ENCODE measurements at regions not wholly inside any gene's neighbourhood (a gene's known extent, or its start where the extent isn't known, plus 50 kb on each side); places are given as distances from the start of the nearest gene placed in this dataset.

DNA sequence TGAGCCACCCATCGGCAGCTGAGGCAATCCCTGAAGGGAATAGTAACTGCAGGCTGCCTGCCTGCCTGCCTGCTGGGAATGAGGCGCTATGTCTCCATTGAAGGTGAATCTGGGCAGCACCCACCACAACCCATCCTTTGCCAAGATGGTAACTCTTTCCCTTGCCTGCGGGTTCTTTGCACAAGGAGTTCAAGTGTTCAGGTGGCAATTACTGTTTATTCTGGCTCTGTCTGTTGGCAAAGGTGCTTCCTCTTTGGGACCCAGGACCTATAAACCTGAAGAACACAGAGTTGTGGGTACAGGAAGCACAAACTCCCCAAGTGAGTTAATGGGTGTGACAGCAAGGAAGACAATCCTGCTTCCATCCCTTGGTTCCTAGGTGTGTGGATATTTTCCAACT, 448.1 kb upstream of the ZNF507 start:
- no peak for DNase-seq

DNA sequence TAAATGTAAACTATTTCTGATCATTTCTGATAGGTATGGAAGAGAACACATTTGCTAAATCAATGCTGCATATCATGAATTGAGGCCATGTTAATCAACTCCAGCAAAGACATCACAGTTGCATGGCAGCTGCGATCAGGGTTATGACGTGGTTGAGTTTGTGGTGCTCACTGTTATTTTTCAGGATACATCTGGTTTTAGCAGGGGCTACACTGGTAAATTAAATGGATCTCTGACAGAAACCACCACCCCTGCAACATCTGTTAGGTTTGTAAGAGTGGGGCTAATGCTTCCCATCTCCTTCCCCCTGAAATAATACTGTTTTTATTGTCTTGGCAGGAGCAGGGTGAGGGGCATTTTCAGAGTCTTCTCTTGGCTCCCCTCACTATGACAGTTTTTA, 444.4 kb upstream of the ZNF507 start:
- no peak for DNase-seq

DNA sequence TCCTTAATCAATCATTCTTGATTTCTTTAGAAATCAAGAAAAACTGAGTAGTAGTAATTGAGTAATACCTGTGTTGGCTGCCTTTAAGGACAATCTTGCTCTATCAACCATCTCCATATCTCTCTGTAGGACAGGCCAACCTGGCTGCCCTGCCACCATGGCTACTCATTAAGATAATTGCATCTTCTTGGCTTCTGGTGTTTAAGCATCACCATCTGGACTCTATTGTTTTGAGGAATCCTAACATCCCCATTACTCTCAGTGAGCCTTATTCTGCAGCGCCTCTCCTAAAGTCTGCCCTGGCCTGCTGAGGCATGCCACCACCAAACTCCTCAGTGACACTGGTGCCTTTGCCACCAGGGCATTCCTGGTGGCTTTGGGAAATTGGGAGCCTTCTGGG, 442.6 kb upstream of the ZNF507 start:
- no peak for DNase-seq

DNA sequence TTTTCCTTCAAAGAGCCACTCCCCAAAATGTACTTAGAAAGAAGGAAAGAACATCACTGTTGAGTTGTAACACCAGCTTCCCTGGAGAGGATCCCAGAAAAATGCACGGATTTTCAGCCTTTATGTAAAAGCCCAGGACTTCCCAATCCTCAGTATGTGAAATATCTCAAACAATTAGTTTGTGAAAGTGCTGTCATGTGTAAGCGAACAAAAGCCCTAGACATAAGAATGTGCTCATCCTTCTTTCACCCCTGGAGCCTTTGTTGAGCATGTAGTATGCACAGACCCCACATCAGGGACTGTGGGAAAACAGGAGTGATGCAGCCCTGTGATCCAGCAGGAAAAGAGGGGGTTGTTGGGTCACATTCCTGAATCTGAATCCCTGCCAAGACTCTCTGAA, 441.4 kb upstream of the ZNF507 start:
- no peak for DNase-seq

DNA sequence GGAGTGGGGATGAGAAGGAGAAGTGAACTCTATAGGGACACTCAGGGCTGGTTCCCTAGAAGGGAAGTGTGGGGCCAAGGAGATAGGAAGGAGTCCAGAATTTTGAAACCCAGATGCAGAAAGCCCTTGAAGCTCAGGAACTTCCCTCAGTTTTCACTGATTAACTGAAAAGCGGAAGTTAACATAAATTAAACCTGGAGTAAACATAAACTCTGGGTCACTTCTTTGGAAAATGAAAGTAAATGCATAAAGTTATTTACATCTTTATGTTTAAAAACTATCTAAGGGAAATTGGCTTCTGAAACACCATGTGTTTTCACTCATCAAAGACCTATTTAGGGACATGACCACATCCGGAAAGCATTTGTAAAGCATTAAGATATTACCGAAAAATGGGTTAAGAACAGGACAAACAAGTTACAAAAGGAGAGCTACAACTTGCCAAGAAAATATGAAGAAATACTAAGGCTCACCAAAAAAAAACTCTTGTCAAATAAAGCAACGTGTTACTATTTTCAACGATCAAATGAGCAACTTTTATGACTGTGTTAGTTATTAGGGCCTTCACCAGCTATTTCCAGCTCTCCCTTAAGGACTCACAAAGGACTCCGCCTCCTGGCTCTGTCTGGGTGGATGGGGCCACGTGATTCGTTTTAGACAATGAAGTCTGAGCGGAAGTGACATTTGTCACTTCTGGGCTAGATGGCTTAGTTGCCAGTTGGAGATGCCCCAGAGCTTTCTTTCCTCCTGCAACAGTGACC, 439.1 kb upstream of the ZNF507 start:
- no peak for DNase-seq

DNA sequence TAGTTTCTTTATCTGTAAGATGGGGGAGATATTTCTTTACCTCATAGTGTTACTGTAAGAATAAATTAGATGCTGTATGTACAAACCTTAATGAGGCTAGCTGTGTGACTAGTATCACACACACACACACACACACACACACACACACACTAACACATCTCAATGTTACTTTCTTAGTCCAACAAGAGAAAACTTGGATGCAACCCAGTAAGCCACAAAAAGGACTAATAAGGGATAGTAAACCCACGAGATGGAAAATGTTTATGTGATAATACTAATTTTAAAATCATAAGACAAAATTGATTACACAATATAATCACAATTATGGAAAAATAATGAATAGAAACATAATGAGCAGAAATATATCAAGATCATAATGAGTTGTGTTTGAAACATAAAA, 437.7 kb upstream of the ZNF507 start:
- DNase-seq = no peak

DNA sequence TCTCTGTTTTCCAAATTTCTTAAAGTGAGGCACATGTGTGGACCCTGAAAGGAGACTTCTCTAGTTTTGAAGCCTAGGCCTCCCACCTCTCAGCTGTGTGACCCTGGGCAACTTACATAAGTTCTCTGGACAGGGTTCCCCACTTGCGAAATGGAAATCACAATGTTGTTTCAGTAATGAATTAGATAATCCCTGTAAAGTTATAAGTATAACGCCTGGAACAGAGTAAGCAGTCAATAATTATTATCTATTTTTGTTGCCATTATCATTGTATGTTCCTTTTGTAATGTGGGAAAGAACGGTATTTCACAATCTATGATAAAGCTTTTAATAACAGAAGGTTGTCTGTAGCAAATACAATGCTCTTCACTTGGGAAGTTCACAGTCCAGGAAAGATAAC, 437.3 kb upstream of the ZNF507 start:
- no peak for DNase-seq

DNA sequence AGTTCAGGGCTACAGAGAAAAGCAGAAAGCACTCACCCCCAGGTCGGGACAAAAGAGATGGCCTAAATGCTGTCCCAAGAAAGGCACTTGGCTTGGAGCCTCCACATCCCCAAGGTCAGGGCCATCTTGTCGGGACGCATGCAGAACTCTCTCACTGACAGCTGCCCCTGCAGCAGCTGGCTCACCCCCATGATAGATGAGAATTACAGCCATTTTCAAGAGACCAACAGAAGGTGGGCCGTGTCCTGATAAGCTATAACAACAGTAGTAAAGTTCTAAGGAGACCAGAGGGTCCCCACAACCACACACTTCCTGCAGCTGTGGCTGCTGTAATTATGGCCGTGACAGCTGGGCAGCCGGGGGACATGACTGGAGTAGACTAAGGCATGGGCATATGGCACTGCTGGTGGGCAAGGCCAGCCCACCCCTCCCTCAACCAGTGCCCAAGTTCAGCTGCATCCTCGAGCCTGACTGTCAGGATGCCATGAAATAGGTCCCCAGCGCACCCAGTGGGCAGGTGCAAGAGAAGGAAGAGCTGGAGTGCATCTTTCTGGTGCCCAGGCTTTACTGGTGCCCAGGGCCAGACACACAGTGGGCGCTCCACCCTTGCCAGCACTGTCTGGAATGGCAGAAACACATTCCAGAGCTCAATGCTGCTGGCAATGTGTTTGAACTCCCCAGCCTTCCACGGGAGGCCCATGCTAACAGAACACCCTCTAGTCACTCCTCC, 436.7 kb upstream of the ZNF507 start:
- no peak for DNase-seq

DNA sequence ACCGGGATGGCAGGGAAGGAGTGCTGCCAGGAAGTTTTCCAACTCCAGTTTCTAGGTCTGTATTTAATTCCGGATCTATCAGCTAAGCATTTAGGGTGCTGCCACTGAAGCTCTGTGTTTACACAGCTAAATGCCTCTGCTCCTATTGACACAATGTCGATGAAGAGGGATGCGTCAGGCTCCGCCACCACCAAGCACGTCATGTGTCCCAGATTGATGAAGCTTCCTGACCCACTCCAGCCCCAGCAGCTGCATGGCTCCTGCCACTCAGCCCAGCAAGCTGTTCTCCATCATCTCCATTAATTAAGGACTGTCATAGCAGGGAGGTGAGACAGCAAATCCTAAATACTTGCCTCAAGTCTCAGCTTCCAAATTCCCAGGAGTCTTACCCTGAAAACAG, 435.2 kb upstream of the ZNF507 start:
- no peak for DNase-seq

DNA sequence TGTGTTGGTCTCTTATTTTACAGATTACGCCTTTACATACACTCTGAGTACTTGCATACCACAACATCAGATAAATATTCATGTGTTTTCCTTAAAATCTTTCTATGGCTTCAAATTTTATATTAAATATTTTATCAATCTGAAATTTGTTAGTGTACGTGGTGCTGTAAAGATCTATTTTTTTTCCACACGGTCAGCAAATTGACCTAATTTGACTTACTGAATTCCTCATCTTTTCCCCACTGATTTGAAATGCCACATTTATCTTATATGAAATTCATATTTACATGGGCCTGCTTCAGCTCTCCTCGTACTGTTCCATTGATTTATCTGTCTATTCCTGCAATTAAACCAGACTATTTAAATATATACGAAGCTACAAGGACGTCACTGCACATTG, 433.8 kb upstream of the ZNF507 start:
- DNase-seq = no peak

DNA sequence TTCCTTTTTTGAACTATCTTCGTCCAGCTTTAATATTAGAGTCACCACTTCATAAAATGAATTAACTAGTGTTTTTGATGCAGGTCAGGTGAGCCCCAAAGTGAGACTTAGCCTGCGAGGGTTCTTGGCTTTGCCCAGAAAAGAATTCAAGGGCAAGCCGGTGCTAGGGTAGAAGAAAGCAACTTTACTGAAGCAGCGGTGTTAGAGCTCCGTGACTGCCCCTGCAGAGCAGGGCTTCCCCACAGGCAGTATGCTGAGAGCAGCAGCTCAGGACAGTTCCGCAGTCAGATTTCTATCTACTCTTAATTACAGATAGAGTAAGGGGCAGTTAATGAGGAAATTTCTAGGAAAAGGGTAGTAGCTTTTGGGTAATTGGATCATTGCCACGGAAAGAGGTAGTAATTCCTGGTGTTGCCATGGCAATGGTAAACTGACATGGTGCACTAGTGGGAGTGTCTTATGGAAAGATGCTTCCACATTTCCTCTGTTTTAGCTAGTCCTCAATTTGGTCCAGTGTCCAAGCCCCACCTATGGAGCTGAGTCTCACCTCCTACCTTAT, 432.2 kb upstream of the ZNF507 start:
- no peak for DNase-seq

DNA sequence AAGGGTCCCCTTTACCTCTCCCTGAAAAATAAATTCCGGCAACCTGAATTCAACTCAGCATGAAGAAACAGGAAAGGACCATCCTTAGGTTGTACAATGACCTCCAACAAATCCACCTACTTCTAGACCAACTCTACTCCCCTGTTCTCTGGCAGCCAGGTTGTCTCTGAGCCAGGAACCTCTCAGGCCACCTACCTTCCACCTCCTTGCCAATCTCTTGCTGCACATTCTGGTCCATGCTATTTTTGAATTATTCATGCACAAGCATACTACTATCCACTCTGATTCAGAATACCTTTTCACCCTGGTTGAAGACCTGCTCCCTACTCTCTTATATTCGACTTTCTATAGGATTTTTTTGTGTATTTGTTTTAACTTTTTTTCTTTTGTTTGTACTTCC, 415.0 kb upstream of the ZNF507 start:
- no peak for DNase-seq

DNA sequence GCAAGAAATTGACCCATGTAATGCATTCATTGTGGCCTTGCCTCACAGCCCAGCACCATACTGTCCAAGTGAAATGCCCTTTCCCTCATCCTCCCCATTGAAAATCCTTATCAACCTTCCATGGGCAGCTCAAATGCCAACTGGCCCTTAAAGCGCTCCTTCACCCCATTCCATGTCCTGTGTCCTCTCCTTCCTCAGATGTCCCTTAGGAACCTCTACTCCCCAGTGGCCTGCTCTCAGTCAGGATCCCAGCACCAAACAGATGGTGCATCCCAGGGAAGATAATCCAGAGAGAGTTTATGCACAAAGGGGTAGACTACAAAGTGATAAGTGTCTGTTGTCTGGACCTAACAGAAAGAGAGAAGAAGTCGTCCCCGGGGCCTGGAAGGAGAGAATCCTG, 407.4 kb upstream of the ZNF507 start:
- DNase-seq = no peak

DNA sequence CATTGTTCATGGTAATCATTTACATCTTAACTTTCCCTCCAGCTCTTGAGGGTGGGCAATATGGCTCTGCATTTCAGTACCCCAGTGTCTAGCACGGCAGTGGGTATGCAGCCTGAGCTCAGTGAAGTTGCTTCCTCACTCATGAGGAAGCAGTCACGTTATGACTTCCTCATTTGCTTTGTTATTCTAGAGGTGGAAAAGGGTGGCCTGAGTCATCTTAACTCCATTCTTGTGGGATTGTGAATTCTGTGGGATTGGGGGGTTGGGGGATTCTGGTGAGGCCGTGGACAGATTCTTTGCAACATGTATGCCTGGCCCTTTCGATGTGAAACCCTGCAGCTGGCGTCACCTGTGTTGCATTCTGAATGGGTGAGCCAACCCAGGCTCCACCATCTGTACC, 406.7 kb upstream of the ZNF507 start:
- no peak for DNase-seq

DNA sequence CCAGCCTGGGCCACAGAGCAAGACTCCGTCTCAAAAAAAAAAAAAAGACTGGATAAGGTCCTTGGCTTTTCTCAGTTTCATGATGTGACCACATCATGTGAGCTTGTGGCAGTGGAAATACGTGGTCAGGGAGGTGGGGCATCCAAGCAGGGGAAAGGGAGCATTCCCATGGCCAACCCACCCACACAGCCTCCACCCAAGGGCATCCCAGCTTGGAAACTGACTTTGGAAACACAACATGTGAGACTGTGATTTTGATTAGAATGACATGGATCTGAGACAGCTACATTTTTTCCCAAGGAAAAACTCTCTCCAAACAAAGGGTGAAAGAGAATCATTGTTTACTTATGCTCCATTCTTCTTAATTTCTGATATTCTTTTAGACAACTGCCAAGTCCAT, 405.0 kb upstream of the ZNF507 start:
- no peak for DNase-seq

DNA sequence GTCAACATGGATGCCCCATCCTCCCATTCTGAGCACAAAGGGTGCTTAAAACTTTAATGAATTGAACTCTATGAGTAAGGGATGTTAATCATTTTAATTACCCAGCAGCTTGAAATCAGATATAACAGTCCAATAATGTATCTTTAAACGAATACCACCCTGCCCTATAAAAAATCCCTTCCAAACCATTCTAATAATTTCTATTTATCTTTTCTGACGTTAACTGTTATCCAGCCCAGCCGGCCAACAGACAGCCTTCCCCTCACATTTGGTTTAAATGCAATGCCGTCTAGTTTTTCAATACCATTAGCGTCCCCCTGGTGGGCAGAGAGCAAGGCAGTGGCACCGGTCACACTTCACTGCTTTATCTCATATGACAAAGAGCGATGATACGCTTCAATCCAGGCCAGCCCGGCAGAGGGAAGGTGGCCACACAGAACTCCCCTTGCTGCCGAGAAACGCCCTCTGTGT, 402.2 kb upstream of the ZNF507 start:
- no peak for DNase-seq

DNA sequence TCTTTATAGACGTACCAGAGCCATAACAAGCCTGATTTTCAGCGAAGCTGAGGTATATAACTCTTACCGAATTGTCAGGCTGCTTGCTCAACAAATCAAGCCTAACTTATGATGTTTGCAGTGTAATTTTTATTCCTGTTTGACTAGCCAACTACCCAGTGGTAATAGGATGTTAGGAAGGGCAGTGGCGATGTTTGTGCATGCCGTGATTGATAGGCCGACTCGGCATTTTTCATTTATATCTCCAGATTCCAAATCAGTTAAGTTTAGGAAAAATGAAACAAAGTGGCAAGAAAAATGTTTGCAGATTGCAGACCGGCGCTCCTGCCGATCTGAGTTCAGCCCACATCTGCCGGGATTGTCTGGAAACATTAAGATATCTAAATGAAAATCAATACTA, 401.6 kb upstream of the ZNF507 start:
- no peak for DNase-seq

DNA sequence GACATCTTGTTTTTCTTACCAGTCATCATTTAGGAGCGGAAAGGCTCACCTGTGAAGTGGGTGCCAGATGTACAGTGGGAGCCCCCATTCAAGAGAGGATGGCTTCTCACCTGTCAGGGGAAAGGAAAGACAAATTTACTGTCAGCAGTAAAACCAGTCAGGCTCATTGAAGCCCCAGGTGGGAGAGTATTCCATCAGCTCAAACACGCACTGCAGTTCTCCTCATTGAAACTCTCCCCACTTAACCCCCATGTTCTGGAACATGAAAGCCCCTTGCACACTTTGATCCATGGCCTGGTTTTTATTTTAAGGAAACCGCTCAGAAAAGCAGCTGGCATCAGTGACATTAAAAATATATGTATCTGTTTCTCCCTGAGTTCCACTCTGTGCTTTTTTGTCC, 401.1 kb upstream of the ZNF507 start:
- no peak for DNase-seq

DNA sequence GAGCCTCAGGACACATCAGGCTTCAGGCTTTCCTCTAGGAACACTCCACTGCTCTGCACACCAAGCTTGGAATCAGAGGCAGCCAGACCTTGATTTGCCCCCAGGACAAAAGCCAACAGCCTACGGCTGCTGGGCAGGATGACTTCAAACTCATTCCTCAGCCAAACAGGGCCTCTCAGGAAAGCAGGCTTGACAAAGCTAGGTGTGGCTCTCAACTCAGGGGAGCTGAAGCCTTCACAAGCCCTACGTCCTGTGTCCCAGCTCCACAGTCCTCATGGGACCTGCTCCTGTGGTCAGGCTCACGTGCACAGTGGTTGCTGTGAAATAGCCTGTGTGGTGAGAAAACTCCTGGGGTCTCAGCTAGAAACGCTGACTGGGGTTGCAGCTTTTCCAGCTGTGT, 398.9 kb upstream of the ZNF507 start:
- DNase-seq = no peak

DNA sequence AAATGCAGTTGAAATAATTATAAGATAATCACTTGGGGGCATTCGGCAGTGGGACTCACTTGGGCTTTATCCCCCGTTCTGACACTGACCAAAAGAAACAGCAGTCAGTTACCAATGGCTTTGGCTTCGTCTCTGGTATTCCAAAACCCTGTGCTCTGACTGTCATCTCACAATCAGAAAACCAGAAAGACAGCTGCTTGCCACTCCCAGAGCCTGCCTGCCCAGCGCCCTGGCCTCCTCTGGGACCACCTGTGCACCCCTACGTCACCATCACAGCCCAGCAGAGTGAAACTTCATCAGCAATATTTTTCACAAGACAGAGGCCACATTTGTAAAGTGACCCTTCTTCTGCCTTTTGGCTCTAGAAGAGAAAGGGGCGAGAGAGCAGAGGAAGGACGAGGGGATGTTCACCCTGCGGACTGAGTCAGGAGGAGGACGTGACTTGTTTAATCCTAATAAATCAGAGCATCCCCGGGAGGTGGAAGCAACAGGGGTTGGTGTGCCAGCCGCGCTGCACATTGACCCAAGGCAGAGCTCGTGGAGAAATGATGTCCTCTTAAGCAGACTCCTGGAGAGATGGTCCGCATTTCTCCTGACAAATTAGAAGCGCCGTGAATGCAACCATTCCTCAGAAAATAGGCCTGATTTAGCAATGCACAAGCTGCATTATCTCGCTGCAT, 397.8 kb upstream of the ZNF507 start:
- no peak for DNase-seq

DNA sequence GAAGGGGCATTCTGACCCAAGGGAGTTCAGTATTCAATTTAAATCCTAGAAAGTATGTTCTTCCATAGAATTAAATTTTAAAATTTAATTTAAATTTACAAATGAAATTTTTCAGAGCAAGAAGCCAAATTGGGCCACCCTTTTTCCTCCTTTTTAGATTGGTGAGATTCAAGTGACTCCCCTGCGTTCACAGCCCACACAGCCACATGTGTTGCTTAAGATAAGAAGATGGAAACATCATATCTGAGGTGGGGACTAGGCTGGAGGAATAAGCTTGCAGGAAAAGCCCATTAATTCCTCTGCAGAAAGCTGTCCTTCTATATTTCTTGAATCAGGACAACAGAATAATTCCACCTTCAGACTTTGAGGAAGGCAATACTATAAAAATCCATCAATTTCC, 392.7 kb upstream of the ZNF507 start:
- no peak for DNase-seq

DNA sequence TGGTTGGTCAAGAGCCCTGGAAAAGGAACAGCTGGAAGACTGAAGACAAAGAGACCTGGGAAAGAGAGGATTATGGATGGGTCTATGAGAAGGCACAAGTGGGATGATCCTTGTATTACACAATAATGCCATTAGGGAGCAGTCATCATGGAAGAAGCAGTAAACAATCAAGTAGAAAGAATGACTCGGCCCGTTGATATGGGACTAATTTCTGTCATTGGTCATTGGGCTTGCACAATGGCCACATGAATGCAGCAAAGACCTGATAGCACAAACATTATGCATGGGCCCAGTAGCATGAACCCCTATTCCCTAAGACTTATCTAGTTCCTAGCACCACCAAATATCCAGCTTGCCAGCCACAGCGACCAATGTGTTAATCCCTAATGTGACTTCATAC, 390.3 kb upstream of the ZNF507 start:
- no peak for DNase-seq

DNA sequence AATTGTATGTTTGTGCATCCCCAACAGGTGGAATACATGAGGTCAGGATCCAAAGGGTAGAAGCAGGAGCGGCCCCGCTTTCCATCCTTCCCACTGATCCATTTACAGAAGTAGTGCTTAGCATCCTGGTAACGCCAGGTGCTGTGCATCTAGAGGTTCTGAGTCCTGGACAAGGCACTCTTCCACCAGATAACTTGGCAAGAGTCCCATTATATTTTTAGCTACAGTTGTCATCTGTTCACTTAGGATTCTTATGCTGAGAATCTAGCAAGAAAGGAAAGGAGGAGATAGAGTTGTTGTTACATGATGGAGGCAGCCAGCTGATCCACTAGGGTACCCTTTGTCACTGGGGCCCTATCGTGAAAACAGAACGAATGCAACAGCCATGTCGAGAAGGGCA, 389.5 kb upstream of the ZNF507 start:
- DNase-seq = no peak
